Small intestine (tissue), 7 donors: ENCODE measurements at regions not wholly inside any gene's neighbourhood (a gene's known extent, or its start where the extent isn't known, plus 50 kb on each side); places are given as distances from the start of the nearest gene placed in this dataset.

Experiments used
- DNase-seq, 2 donors: peaks; one replicate each; pipeline versions ENCODE4 v3.0.0 to v3.0.0-alpha.2; 2013
- FAIRE-seq: peaks from 2 replicates; lab custom pipeline; 2012; peaks lifted over from hg19 to GRCh38; lab: Jason Lieb, UNC
- H3K27ac ChIP-seq, 3 donors: one replicate each; pipeline ENCODE4 v1.5.1; 2013; ENCODE audit warnings: low read length in 2 of 3, mild to moderate bottlenecking in 2 of 3, control low read depth in 1 of 3, inconsistent platforms in 1 of 3, low read depth in 1 of 3, moderate library complexity in 1 of 3
- H3K27me3 ChIP-seq, 3 donors: one replicate each; pipeline ENCODE4 v1.6.1; 2013; ENCODE audit warnings: low read length in 3 of 3, inconsistent platforms in 1 of 3; ENCODE audit not compliant: control insufficient read depth in 3 of 3, insufficient read depth in 3 of 3
- H3K36me3 ChIP-seq, 3 donors: one replicate each; pipeline ENCODE4 v1.6.1; 2013; ENCODE audit warnings: low read length in 3 of 3, inconsistent platforms in 1 of 3, low read depth in 1 of 3, mild to moderate bottlenecking in 1 of 3, moderate library complexity in 1 of 3; ENCODE audit not compliant: control insufficient read depth in 3 of 3, insufficient read depth in 2 of 3
- H3K4me1 ChIP-seq, 3 donors: one replicate each; pipeline ENCODE4 v1.6.1; 2013; ENCODE audit warnings: low read length in 2 of 3, inconsistent platforms in 1 of 3, low read depth in 1 of 3, mild to moderate bottlenecking in 1 of 3, moderate library complexity in 1 of 3; ENCODE audit not compliant: control insufficient read depth in 3 of 3, insufficient read depth in 2 of 3
- H3K4me3 ChIP-seq, 3 donors: one replicate each; pipeline ENCODE4 v1.5.1; 2013; ENCODE audit warnings: low read length in 3 of 3, control low read depth in 1 of 3, inconsistent platforms in 1 of 3, low read depth in 1 of 3, mild to moderate bottlenecking in 1 of 3, moderate library complexity in 1 of 3
- H3K9me3 ChIP-seq, 2 donors: one replicate each; pipeline ENCODE4 v1.6.1; 2013; ENCODE audit warnings: low read depth in 1 of 2, low read length in 1 of 2; ENCODE audit not compliant: control insufficient read depth in 2 of 2, insufficient read depth in 1 of 2
- WGBS, 3 donors: extraction: QIAGEN DNeasy Blood & Tissue Kit; methylation state at CpG; one replicate each; pipeline ENCODE4 v1.1.7; 2013; 5-methylcytosine and 5-hydroxymethylcytosine counted together
- donor health status: healthy with polysubstance abuse.
- donor health status: control.
- donor health status: control.
- donor health status: Bipolar disorder and iron deficiency.
- donor health status: healthy.

- no peaks in the 10 kb centered on the region for H3K4me1 ChIP-seq
- peaks cover 0 to 2% (median 0%) of the 10 kb centered on the region in 3 donors for H3K27me3 ChIP-seq
- H3K36me3 ChIP-seq: no peaks in the 10 kb centered on the region
- H3K9me3 ChIP-seq: no peaks in the 10 kb centered on the region
- DNase-seq (no peak), FAIRE-seq (no peak)
- 74 to 79% (median 77%) methylated on average over 6 of the region's 6 CpGs for WGBS, 3 donors
- no peak overlapping the region for H3K27ac ChIP-seq
- H3K4me3 ChIP-seq: no peak overlapping the region
Observed at GRCh38 chr12:69097619-69098368, 141.6 kb upstream of the CPSF6 start.

- WGBS, 3 donors: 71 to 81% (median 80%) methylated on average over 9 of the region's 9 CpGs
Observed at GRCh38 chr12:69099201-69099837, 140.1 kb upstream of the CPSF6 start.

GRCh38 chr12:69101505-69101904 lies 137.9 kb upstream of the CPSF6 start:
- 30 to 57% (median 31%) methylated on average over 4 of the region's 4 CpGs for WGBS, 3 donors
- H3K9me3 ChIP-seq: no peaks in the 10 kb centered on the region
- no peak for FAIRE-seq
- H3K27me3 ChIP-seq: no peaks in the 10 kb centered on the region
- H3K27ac ChIP-seq: no peak overlapping the region
- peak in 1 of 2 donors; percentile 56 for DNase-seq
- no peaks in the 10 kb centered on the region for H3K36me3 ChIP-seq
- no peaks in the 10 kb centered on the region for H3K4me1 ChIP-seq
- H3K4me3 ChIP-seq: no peak overlapping the region

More at GRCh38 chr12:69099201-69099837, 140.1 kb upstream of the CPSF6 start:
- DNase-seq: no peak
- no peak for FAIRE-seq
- H3K36me3 ChIP-seq: no peaks in the 10 kb centered on the region
- no peaks in the 10 kb centered on the region for H3K9me3 ChIP-seq
- H3K27ac ChIP-seq: no peak overlapping the region
- peaks cover 0 to 2% (median 0%) of the 10 kb centered on the region in 3 donors for H3K27me3 ChIP-seq
- H3K4me3 ChIP-seq: no peak overlapping the region
- H3K4me1 ChIP-seq: no peaks in the 10 kb centered on the region

GRCh38 chr12:69102856-69103255 lies 136.5 kb upstream of the CPSF6 start:
- Histone ChIP-seq H3K27me3 (no peaks in the 10 kb centered on the region), H3K4me1 (no peaks in the 10 kb centered on the region), H3K4me3 (no peak overlapping the region), H3K9me3 (no peaks in the 10 kb centered on the region), H3K36me3 (no peaks in the 10 kb centered on the region), H3K27ac (no peak overlapping the region)
- no peak for FAIRE-seq
- WGBS, 3 donors: 13 to 41% (median 21%) methylated on average over 3 of the region's 3 CpGs
- peak; percentile 59 to 78 for DNase-seq

- no peaks in the 10 kb centered on the region for H3K9me3 ChIP-seq
- H3K4me3 ChIP-seq: no peak overlapping the region
- FAIRE-seq (no peak), DNase-seq (no peak)
- no peaks in the 10 kb centered on the region for H3K27me3 ChIP-seq
- H3K4me1 ChIP-seq: no peaks in the 10 kb centered on the region
- no peak overlapping the region for H3K27ac ChIP-seq
- no peaks in the 10 kb centered on the region for H3K36me3 ChIP-seq
- 89 to 97% (median 90%) methylated on average over 3 of the region's 3 CpGs for WGBS, 3 donors
Observed at GRCh38 chr12:69105101-69105962, 134.0 kb upstream of the CPSF6 start.

- DNase-seq (no peak), FAIRE-seq (no peak)
- H3K27me3 ChIP-seq: no peaks in the 10 kb centered on the region
- no peak overlapping the region for H3K4me3 ChIP-seq
- H3K36me3 ChIP-seq: no peaks in the 10 kb centered on the region
- no peak overlapping the region for H3K27ac ChIP-seq
- WGBS, 3 donors: 89 to 96% (median 94%) methylated on average over 2 of the region's 2 CpGs
- no peaks in the 10 kb centered on the region for H3K9me3 ChIP-seq
- no peaks in the 10 kb centered on the region for H3K4me1 ChIP-seq
Observed at GRCh38 chr12:69106482-69107118, 132.8 kb upstream of the CPSF6 start.

DNA sequence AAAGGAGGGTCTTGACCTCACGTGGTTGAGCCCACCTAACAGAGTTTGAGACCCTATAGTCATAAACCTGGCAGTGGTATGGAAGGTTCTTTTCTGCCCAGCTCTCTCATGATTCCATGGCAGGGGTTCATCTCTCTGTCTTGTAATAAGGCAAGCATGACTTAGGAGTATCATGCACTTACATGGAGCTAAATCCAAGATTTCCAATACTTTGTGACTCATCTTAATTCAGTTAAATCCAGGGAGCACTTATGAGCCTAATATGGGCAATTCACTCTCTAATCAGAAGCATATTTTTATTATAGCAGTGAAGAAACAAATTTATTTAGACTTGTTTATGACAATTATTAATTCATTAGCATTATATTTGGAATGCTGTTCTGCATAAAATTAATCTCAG lies 131.8 kb upstream of the CPSF6 start:
- WGBS, 3 donors: 77 to 79% (median 77%) methylated on average over 1 of the region's 1 CpG
- Histone ChIP-seq H3K27me3 (no peaks in the 10 kb centered on the region), H3K27ac (no peak overlapping the region), H3K4me3 (no peak overlapping the region), H3K9me3 (no peaks in the 10 kb centered on the region), H3K36me3 (no peaks in the 10 kb centered on the region), H3K4me1 (no peaks in the 10 kb centered on the region)
- DNase-seq (no peak), FAIRE-seq (no peak)

- Histone ChIP-seq H3K36me3 (no peaks in the 10 kb centered on the region), H3K4me1 (no peaks in the 10 kb centered on the region), H3K4me3 (no peak overlapping the region), H3K27me3 (no peaks in the 10 kb centered on the region), H3K27ac (no peak overlapping the region), H3K9me3 (no peaks in the 10 kb centered on the region)
- no peak for FAIRE-seq
- DNase-seq: no peak
- WGBS, 3 donors: 41 to 47% (median 45%) methylated on average over 2 of the region's 2 CpGs
Observed at GRCh38 chr12:69108037-69108436, 131.3 kb upstream of the CPSF6 start.
